IgD-negative memory B cell (primary cell): ENCODE measurements at regions not wholly inside any gene's neighbourhood (a gene's known extent, or its start where the extent isn't known, plus 50 kb on each side); places are given as distances from the start of the nearest gene placed in this dataset.

ENCODE experiments used
- H3K27ac Mint-ChIP-seq, 3 donors: one replicate each; pipeline ENCODE4 v1.8.0; 2020 to 2022; ENCODE audit warnings: mild to moderate bottlenecking in 3 of 3, mixed read lengths in 3 of 3, moderate library complexity in 1 of 3
- H3K27me3 Mint-ChIP-seq: one replicate; pipeline ENCODE4 v1.8.0; 2021; ENCODE audit warnings: mixed read lengths
- H3K36me3 Mint-ChIP-seq: one replicate; pipeline ENCODE4 v1.8.0; 2020; ENCODE audit warnings: mild to moderate bottlenecking, mixed read lengths
- H3K4me1 Mint-ChIP-seq, 3 donors: one replicate each; pipeline ENCODE4 v1.8.0; 2020 to 2022; ENCODE audit warnings: mixed read lengths in 3 of 3, mild to moderate bottlenecking in 1 of 3
- H3K4me3 Mint-ChIP-seq, 4 donors: one replicate each; pipeline ENCODE4 v1.8.0; 2020 to 2022; ENCODE audit warnings: mild to moderate bottlenecking in 4 of 4, mixed read lengths in 4 of 4, moderate library complexity in 3 of 4
- H3K9me3 Mint-ChIP-seq, 3 donors: one replicate each; pipeline ENCODE4 v1.8.0; 2020 to 2021; ENCODE audit warnings: mixed read lengths in 3 of 3, mild to moderate bottlenecking in 1 of 3

DNA sequence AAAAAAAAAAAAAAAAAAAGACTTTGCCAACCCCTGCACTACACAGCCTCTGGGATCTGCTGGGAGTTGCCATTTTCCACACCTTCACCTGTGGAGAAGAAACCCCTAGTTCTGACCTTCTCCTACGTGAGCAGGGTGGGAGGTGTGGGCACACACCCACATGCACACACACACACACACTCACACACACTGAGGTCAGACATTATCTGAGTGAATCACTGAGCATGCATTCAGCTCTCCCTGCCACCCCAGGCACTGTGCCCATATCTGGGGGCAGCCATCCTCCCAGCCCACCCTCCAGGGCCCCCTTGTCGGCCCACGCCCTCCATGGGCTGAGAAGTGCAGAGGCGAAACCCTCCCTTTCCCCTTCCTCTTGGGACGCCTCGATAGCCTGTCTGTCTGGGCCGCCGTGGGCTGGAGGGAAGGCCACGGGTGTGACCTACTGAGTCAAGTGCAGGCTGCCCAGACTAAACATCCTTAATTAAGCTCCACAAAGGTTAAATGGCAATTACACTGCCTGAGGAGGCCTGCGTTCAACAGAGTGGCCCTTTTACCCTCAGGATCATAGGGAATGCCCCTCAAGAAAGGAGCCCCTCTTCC is 143.8 kb downstream of the C16orf95 start:
- Mint-ChIP-seq H3K27ac (no peak overlapping the region), H3K9me3 (peaks cover 0 to 5% (median 0%) of the 10 kb centered on the region in 3 donors), H3K4me3 (no peak overlapping the region), H3K36me3 (no peaks in the 10 kb centered on the region), H3K27me3 (peaks cover 7% of the 10 kb centered on the region), H3K4me1 (no peaks in the 10 kb centered on the region)

DNA sequence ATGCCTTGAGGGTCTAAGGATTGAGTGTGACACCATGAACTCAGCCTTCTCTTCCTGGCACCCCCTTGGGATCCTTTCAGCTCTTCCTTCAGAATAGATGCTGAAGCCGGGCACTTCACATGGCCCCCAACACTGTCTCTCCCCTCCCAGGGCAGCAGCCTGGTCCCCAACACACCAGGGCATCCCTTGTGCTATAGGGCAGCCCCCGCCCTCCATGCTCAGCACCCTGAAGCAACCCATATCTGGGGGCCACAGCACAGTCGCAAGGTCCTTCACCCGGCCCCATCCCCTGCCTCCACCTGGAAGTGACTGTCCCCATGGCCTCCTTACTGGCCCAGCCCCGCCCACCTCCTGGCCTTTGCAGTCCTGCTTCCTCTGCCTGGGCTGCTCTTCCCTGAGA is 143.1 kb downstream of the C16orf95 start:
- Mint-ChIP-seq H3K9me3 (peaks cover 0 to 5% (median 0%) of the 10 kb centered on the region in 3 donors), H3K27ac (no peak overlapping the region), H3K4me1 (no peaks in the 10 kb centered on the region), H3K4me3 (no peak overlapping the region), H3K36me3 (no peaks in the 10 kb centered on the region), H3K27me3 (peaks cover 7% of the 10 kb centered on the region)

DNA sequence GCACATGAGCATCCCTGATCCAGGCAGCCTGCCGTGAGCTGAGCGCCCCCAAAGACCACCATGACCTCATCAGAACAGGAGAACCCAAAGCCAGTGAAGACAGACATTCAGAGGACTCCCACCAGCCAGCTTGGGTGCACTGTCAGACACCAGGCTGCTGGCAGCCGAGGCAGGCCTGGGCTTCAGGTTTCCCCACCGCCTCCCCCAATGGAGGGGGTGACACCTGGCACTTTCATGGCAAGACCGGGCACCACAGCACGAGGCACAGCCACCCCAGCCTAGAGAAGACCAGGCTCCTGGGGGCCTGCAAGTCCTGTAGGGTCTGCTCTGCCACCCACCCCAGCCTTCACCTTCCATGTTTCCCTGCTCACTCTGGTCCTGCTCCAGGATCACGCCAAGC is 140.5 kb downstream of the C16orf95 start:
- Mint-ChIP-seq H3K4me1 (peaks cover 0 to 1% (median 0%) of the 10 kb centered on the region in 3 donors), H3K27ac (no peak overlapping the region), H3K4me3 (no peak overlapping the region), H3K27me3 (peaks cover 7% of the 10 kb centered on the region), H3K36me3 (no peaks in the 10 kb centered on the region), H3K9me3 (peaks cover 0 to 4% (median 0%) of the 10 kb centered on the region in 3 donors)

DNA sequence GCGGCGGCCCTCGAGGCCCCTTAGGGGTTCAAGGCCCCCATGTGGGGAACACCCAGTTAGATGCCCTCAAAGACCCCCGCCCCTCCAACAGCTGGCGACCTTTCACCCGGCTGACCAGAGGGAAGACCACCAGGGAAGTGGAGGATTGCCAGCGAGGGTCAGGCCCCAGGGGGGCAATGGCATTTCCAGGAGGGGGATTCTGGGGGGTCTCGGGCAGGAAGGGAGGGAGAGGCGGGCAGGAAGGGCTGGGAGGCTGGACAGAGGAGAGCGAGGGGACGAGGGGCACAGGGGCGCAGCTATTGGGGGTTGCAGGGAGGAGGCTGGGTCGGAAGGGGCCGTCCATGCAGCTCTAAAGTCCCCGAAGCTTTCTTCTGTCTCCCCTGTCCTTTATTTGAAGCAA is 139.5 kb downstream of the C16orf95 start:
- H3K4me3 Mint-ChIP-seq, result no peak overlapping the region

DNA sequence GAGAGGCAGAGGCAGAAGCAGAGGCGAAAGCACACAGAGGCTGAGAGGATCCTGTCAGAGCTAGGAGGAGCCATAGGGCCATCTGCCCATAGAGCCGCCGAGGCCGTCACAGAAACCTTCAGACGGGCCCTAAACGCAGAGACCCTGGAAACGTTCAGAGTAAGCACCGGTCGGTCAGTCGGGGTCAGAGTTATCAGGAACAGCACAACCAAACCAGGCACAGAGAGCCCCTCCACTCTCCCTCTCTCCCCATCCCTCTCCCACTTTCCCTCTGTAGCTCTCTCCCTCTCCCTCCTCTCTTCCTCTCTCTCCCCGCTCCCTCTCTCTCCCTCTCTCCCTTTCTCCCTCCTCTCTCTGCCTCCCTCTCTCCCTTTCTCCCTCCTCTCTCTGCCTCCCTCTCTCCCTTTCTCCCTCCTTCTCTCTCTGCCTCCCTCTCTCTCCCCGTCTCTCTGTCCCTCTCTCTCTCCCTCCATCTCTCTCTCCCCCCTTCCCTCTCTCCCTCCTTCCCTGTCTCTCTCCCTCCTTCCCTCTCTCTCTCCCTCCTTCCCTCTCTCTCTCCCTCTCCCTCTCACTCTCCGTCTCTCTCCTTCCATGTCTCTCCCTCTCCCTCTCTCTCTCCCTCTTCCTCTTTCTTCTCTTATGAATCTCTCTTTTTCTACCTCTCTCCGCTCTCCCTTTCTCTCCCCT is 138.9 kb downstream of the C16orf95 start:
- H3K27me3 Mint-ChIP-seq, result peaks cover 7% of the 10 kb centered on the region
- no peaks in the 10 kb centered on the region for H3K36me3 Mint-ChIP-seq
- H3K27ac Mint-ChIP-seq, result no peak overlapping the region
- H3K4me3 Mint-ChIP-seq, result no peak overlapping the region
- H3K9me3 Mint-ChIP-seq, result peaks cover 0 to 4% (median 0%) of the 10 kb centered on the region in 3 donors
- peaks cover 0 to 1% (median 0%) of the 10 kb centered on the region in 3 donors for H3K4me1 Mint-ChIP-seq

More for the DNA sequence above, 139.5 kb downstream of the C16orf95 start:
- Mint-ChIP-seq H3K27me3 (peaks cover 7% of the 10 kb centered on the region), H3K27ac (no peak overlapping the region), H3K4me1 (peaks cover 0 to 1% (median 0%) of the 10 kb centered on the region in 3 donors), H3K36me3 (no peaks in the 10 kb centered on the region), H3K9me3 (peaks cover 0 to 4% (median 0%) of the 10 kb centered on the region in 3 donors)

DNA sequence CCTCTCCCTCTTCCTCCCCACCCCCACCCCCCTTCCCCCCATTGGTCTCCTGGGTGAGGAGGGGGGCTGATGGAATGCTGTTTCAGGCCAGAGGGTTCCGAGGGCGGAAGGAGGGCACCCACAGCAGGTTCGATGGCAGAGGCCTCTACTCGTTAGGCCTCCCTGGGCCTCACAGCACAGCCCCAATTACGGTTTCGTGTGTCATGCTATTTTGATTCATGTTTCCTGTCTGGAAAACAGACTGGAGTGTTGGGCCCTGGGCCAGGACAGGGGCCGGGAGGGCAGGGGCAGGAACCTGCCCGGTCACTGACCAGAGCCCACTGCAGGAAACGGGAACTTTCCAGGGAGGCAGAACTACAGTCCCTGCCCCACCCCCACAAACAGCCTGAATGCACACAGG is 138.2 kb downstream of the C16orf95 start:
- H3K27ac Mint-ChIP-seq, result no peak overlapping the region
- peaks cover 0 to 1% (median 0%) of the 10 kb centered on the region in 3 donors for H3K4me1 Mint-ChIP-seq
- peaks cover 0 to 4% (median 0%) of the 10 kb centered on the region in 3 donors for H3K9me3 Mint-ChIP-seq
- no peak overlapping the region for H3K4me3 Mint-ChIP-seq
- no peaks in the 10 kb centered on the region for H3K36me3 Mint-ChIP-seq
- H3K27me3 Mint-ChIP-seq, result peaks cover 7% of the 10 kb centered on the region

DNA sequence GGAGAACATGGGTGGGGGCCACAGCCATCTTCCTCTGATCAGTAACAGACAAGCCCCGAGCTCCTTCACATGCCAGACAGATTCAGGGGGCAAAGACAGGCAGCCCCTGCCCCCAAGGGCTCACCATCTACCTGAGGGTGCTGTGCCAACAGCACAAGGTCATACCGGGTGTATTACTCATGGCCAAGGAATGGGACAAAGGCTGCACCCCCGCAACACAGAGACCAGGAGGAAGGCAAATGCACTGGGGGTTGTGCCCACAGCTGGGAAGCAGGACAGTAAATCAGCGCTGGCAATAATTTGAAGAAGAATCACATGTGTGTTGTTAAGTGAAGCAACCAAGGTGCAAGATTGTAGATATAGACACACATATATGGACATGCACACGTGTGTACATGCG is 137.1 kb downstream of the C16orf95 start:
- Mint-ChIP-seq H3K4me1 (peaks cover 0 to 1% (median 0%) of the 10 kb centered on the region in 3 donors), H3K27ac (peak overlapping the region in 1 of 3 donors; percentile 5), H3K4me3 (no peak overlapping the region), H3K36me3 (no peaks in the 10 kb centered on the region), H3K9me3 (peaks cover 0 to 4% (median 0%) of the 10 kb centered on the region in 3 donors), H3K27me3 (peaks cover 7% of the 10 kb centered on the region)

DNA sequence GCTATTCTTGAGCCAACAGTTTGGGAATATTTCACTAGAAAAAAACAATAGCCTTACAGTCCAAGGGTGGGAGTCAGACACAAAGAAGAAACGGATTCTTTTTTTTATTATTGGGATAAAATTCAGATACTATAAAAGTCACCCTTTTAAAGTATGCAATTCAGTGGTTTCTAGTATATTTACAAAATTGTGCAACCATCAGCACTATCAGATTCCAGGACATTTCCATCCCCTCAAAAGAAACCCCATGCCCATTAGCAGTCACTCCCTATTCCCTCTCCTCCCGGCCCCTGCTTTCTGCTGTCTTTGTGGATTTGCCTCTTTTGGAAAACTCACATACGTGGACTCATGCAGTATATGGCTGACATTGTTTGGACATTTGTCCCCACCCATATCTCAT is 134.4 kb downstream of the C16orf95 start:
- peaks cover 0 to 1% (median 0%) of the 10 kb centered on the region in 3 donors for H3K4me1 Mint-ChIP-seq
- no peaks in the 10 kb centered on the region for H3K27me3 Mint-ChIP-seq
- no peaks in the 10 kb centered on the region for H3K36me3 Mint-ChIP-seq

DNA sequence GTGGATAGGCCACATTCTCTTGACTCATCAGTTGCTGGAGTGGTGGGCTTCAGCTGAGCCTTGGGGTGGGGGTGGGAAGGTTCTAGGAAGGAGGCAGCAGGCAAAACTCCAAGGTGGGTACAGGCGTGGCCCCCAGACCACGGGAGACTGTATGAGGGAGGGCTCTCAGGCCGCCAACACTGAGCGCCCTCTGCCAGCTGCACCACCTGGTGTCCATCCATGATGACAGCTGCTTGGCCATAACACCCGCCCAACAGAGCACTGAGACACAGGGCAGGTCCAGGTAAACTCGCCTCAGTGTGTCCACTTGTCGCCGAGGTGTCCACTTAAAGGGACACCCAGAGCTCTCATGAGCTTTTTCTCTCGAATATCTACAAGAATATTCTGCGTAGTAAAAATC is 133.5 kb downstream of the C16orf95 start:
- Mint-ChIP-seq H3K9me3 (peaks cover 2 to 5% (median 5%) of the 10 kb centered on the region in 3 donors), H3K4me1 (peaks cover 0 to 1% (median 0%) of the 10 kb centered on the region in 3 donors), H3K27ac (no peak overlapping the region), H3K27me3 (no peaks in the 10 kb centered on the region), H3K4me3 (no peak overlapping the region), H3K36me3 (no peaks in the 10 kb centered on the region)

More for the DNA sequence above, 134.4 kb downstream of the C16orf95 start:
- Mint-ChIP-seq H3K4me3 (no peak overlapping the region), H3K27ac (no peak overlapping the region), H3K9me3 (peaks cover 0 to 5% (median 5%) of the 10 kb centered on the region in 3 donors)

DNA sequence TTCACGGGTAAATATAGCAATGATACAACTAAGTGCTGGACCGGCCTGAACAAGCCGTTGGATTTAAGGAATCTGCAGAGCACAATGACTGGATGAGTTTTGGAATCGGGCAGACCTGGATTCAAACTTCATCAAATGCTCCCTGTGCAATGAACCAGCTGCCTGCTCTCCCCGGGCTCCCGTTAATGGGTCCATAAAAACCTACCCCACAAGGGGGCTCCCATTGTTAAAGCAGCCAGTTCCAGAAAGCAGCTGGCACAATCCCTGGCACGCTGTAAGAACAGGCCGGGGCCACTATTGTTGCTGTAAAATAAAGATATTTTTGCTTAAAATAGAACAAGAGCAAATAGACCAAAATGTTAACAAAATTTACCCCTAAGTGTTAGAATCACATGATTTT is 131.9 kb downstream of the C16orf95 start:
- H3K27ac Mint-ChIP-seq, result peak overlapping the region in 1 of 3 donors; percentile 54
- peaks cover 0 to 1% (median 0%) of the 10 kb centered on the region in 3 donors for H3K4me1 Mint-ChIP-seq
- H3K36me3 Mint-ChIP-seq, result no peaks in the 10 kb centered on the region
- H3K9me3 Mint-ChIP-seq, result peaks cover 2 to 8% (median 2%) of the 10 kb centered on the region in 3 donors
- no peaks in the 10 kb centered on the region for H3K27me3 Mint-ChIP-seq
- no peak overlapping the region for H3K4me3 Mint-ChIP-seq

DNA sequence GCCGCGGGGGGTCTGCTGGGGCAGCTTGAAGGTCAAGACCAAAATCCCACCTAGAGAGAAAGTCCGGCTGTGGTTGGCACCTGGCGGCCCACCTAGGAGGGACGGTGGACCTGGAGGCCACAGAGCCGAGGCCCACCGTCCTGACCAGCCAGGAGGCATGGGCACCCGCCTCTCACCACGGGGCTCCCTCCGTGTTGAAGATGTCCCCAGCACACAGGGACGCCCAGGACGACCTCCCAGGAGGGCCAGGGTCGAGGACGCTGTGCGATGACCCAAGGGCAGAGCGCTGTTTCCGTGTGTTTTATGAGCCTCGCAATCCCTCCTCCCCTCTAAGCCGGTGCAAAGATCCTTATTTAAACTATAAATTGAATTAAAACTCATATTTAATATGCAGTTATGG is 131.2 kb downstream of the C16orf95 start:
- Mint-ChIP-seq H3K27ac (no peak overlapping the region), H3K9me3 (peaks cover 2 to 12% (median 2%) of the 10 kb centered on the region in 3 donors), H3K36me3 (no peaks in the 10 kb centered on the region), H3K27me3 (no peaks in the 10 kb centered on the region), H3K4me3 (no peak overlapping the region), H3K4me1 (peaks cover 0 to 1% (median 0%) of the 10 kb centered on the region in 3 donors)

DNA sequence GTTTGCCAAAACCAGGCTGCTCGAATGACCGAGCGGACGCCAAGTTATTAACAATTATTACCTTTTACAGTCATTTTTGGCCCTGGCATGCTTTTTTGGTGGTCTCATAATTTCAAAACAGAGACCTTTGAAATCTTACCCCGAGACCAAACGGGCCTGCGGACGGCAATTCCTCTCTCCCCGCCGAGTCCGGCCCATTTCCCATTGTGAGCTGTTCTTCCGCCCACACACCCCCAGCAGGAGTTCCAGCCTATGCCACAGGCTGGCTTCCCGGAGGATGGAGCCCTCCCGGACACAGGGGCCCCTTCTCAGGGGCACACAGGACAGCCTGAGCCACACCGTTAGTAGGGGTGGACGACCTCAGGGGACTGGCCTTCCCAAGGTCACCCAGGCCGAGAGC is 130.7 kb downstream of the C16orf95 start:
- Mint-ChIP-seq H3K9me3 (peaks cover 2 to 12% (median 2%) of the 10 kb centered on the region in 3 donors), H3K27me3 (no peaks in the 10 kb centered on the region), H3K36me3 (no peaks in the 10 kb centered on the region), H3K4me3 (no peak overlapping the region), H3K4me1 (no peaks in the 10 kb centered on the region), H3K27ac (no peak overlapping the region)

DNA sequence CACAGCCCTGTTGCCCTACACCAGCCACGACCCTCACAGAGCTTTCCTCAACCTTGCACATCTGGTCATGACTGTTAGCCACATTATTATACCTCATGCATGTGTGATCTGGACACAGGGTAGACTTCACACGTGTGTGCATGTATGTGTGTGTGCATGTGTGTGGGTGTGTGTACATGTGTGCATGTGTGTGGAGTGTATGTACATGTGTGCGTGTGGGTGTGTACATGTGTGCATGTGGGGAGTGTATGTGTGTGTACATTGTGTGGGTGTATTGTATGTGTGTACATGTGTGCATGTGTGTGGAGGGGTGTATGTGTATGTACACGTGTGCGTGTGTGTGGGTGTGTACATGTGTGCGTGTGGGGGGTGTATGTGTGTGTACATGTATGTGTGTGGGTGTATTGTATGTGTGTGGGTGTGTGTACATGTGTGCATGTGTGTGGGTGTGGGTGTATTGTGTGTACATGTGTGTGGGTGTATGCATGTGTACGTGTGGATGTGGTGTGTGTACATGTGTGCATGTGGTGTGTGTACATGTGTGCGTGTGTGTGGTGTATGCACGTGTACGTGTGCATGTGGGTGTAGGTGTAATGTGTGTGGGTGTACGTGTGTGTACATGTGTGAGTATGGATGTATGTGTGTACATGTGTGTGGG is 130.2 kb downstream of the C16orf95 start:
- H3K36me3 Mint-ChIP-seq, result no peaks in the 10 kb centered on the region
- peaks cover 2 to 12% (median 2%) of the 10 kb centered on the region in 3 donors for H3K9me3 Mint-ChIP-seq
- H3K27me3 Mint-ChIP-seq, result no peaks in the 10 kb centered on the region
- no peak overlapping the region for H3K4me3 Mint-ChIP-seq
- no peaks in the 10 kb centered on the region for H3K4me1 Mint-ChIP-seq
- no peak overlapping the region for H3K27ac Mint-ChIP-seq

DNA sequence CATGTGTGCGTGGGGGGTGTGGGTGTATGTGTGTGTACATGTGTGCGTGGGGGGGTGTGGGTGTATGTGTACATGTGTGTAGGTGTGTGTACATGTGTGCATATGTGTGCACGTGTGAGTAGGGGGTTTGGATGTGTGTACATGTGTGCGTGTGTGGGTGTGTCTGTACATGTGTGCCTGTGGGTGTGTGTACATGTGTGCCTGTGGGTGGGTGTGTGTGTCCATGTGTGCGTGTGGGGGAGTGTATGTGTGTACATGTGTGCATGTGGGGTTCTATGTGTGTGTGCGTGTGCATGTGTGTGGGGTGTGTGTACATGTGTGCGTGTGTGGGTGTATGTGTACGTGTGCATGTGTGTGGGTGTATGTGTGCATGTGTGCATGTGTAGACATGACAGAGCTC is 129.1 kb downstream of the C16orf95 start:
- Mint-ChIP-seq H3K36me3 (peaks cover 1% of the 10 kb centered on the region), H3K27ac (no peak overlapping the region), H3K4me3 (no peak overlapping the region), H3K9me3 (peaks cover 2 to 12% (median 2%) of the 10 kb centered on the region in 3 donors), H3K4me1 (no peaks in the 10 kb centered on the region), H3K27me3 (no peaks in the 10 kb centered on the region)

DNA sequence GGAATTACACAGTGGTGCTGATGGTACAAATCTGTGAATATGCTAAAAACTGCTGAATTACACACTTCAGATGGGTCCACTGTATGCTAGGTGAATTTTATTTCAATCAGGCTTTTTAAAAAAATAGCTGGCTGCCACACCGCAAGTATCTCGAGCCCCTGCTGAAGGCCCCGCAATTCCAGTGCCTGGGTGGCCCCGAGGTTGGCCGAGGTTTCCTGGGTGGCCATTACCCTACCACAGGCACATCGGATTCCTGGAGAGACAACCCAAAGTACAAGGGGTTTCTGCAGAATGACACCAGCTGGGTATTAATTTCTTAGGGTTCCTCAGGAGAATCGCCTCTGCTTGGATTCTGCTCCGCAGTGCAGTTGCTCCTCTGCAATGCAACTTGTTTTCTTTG is 127.8 kb downstream of the C16orf95 start:
- H3K4me1 Mint-ChIP-seq, result no peaks in the 10 kb centered on the region
- H3K36me3 Mint-ChIP-seq, result peaks cover 1% of the 10 kb centered on the region
- no peak overlapping the region for H3K27ac Mint-ChIP-seq
- peaks cover 2 to 12% (median 2%) of the 10 kb centered on the region in 3 donors for H3K9me3 Mint-ChIP-seq
- H3K4me3 Mint-ChIP-seq, result no peak overlapping the region
- no peaks in the 10 kb centered on the region for H3K27me3 Mint-ChIP-seq
